Naive thymus-derived CD4-positive, alpha-beta T cell (primary cell): ENCODE measurements at regions not wholly inside any gene's neighbourhood (a gene's known extent, or its start where the extent isn't known, plus 50 kb on each side); places are given as distances from the start of the nearest gene placed in this dataset.
"Not testable (repeated sequence)": the region's sequence is repeated elsewhere in the genome, so short reads cannot be mapped to it uniquely, and the experiment has no call there.

Experiments
- ATAC-seq: fragments of 150-1000 bp; cut with Tn5 transposase; 2 replicates; pipeline ENCODE4 v1.10.0; 2021; ENCODE audit warnings: mild to moderate bottlenecking, moderate library complexity
- CTCF ChIA-PET: fragments of 350-600 bp; sonication (Branson Sonifier 250); formaldehyde crosslinking; loops from one replicate; lab custom pipeline; 2021; ENCODE audit warnings: antibody characterized with exemption; lab: Charles Lee
- POLR2A ChIA-PET: fragments of 350-600 bp; sonication (Branson Sonifier 250); formaldehyde crosslinking; loops from one replicate; lab custom pipeline; 2021; ENCODE audit warnings: antibody characterized with exemption, inconsistent platforms; lab: Charles Lee
- DNase-seq, 9 donors: peaks; one replicate each; pipeline versions ENCODE4 v3.0.0 to v3.0.0-alpha.2; 2020 to 2022; ENCODE audit warnings: mixed read lengths in 1 of 9
- H3K27ac ChIP-seq: one replicate; pipeline ENCODE4 v1.7.0; 2013; ENCODE audit warnings: mild to moderate bottlenecking, low read depth, low read length, moderate library complexity
- H3K27me3 ChIP-seq, 2 donors: one replicate each; pipeline ENCODE4 v1.7.0; 2013; ENCODE audit warnings: low read length in 2 of 2, mild to moderate bottlenecking in 2 of 2, moderate library complexity in 2 of 2; ENCODE audit not compliant: control insufficient read depth in 2 of 2, insufficient read depth in 2 of 2
- H3K36me3 ChIP-seq, 3 experiments: 1 replicate in 2 of 3; 2 replicates in 1 of 3; pipeline ENCODE4 v1.7.0; 2013; ENCODE audit warnings: low read length in 3 of 3, mild to moderate bottlenecking in 3 of 3, moderate library complexity in 1 of 3; ENCODE audit not compliant: insufficient read depth in 3 of 3, control insufficient read depth in 2 of 3
- H3K4me1 ChIP-seq, 2 donors: one replicate each; pipeline ENCODE4 v1.7.0; 2013; ENCODE audit warnings: low read length in 2 of 2, mild to moderate bottlenecking in 2 of 2, moderate library complexity in 1 of 2; ENCODE audit not compliant: control insufficient read depth in 2 of 2, insufficient read depth in 2 of 2
- H3K4me3 ChIP-seq: 2 replicates; pipeline ENCODE4 v1.7.0; 2013; ENCODE audit warnings: mild to moderate bottlenecking, low read length
- H3K9me3 ChIP-seq, 3 experiments: 1 replicate in 2 of 3; 2 replicates in 1 of 3; pipeline ENCODE4 v1.7.0; 2013; ENCODE audit warnings: low read length in 3 of 3; ENCODE audit not compliant: control insufficient read depth in 2 of 3
- H3K27ac Mint-ChIP-seq, 9 donors: one replicate each; pipeline ENCODE4 v1.8.0; 2020 to 2022; ENCODE audit warnings: mixed read lengths in 9 of 9, mild to moderate bottlenecking in 8 of 9, moderate library complexity in 5 of 9, inconsistent platforms in 2 of 9
- H3K27me3 Mint-ChIP-seq, 5 donors: one replicate each; pipeline ENCODE4 v1.8.0; 2021 to 2022; ENCODE audit warnings: mixed read lengths in 5 of 5, mild to moderate bottlenecking in 1 of 5
- H3K36me3 Mint-ChIP-seq, 5 donors: one replicate each; pipeline ENCODE4 v1.8.0; 2020 to 2022; ENCODE audit warnings: mixed read lengths in 5 of 5, mild to moderate bottlenecking in 3 of 5, inconsistent platforms in 1 of 5
- H3K4me1 Mint-ChIP-seq, 7 donors: one replicate each; pipeline ENCODE4 v1.8.0; 2020 to 2022; ENCODE audit warnings: mixed read lengths in 7 of 7, mild to moderate bottlenecking in 3 of 7, inconsistent platforms in 1 of 7
- H3K4me3 Mint-ChIP-seq, 10 donors: one replicate each; pipeline ENCODE4 v1.8.0; 2020 to 2022; ENCODE audit warnings: mild to moderate bottlenecking in 10 of 10, mixed read lengths in 10 of 10, moderate library complexity in 6 of 10, inconsistent platforms in 2 of 10
- H3K9me3 Mint-ChIP-seq, 11 donors: one replicate each; pipeline ENCODE4 v1.8.0; 2020 to 2022; ENCODE audit warnings: mixed read lengths in 11 of 11, mild to moderate bottlenecking in 4 of 11, inconsistent platforms in 1 of 11, moderate library complexity in 1 of 11
- intact Hi-C, 2 donors: fragments of 100-400 bp; cut with micrococcal nuclease; formaldehyde crosslinking; loops; one replicate each; pipeline ENCODE4 v1.15.1; 2023

GRCh38 chrX:122655256-122655655, 528.8 kb upstream of the GRIA3 start:
- H3K27me3 Mint-ChIP-seq, H3K4me1 Mint-ChIP-seq, ATAC-seq, DNase-seq, H3K36me3 Mint-ChIP-seq, H3K9me3 ChIP-seq, H3K4me3 ChIP-seq, H3K27me3 ChIP-seq, H3K4me3 Mint-ChIP-seq, intact Hi-C loops, H3K36me3 ChIP-seq, POLR2A ChIA-PET, H3K4me1 ChIP-seq, H3K27ac Mint-ChIP-seq, H3K27ac ChIP-seq, CTCF ChIA-PET: not testable (repeated sequence)
- H3K9me3 Mint-ChIP-seq = peaks cover 0 to 13% (median 0%) of the 10 kb centered on the region in 11 donors

GRCh38 chrX:122666601-122667000, 517.5 kb upstream of the GRIA3 start:
- H3K4me1 Mint-ChIP-seq = no peaks in the 10 kb centered on the region
- Histone ChIP-seq H3K36me3 (no peaks in the 10 kb centered on the region), H3K4me3 (no peak overlapping the region), H3K4me1 (no peaks in the 10 kb centered on the region), H3K9me3 (no peaks in the 10 kb centered on the region), H3K27me3 (no peaks in the 10 kb centered on the region), H3K27ac (no peak overlapping the region)
- H3K4me3 Mint-ChIP-seq = no peak overlapping the region
- intact Hi-C loops = no loop called here
- ChIA-PET POLR2A (no interaction called here), CTCF (no interaction called here)
- DNase-seq = no peak
- peaks cover 0 to 5% (median 0%) of the 10 kb centered on the region in 5 donors for H3K27me3 Mint-ChIP-seq
- peaks cover 0 to 8% (median 0%) of the 10 kb centered on the region in 11 donors for H3K9me3 Mint-ChIP-seq
- H3K27ac Mint-ChIP-seq = no peak overlapping the region
- no peak for ATAC-seq
- no peaks in the 10 kb centered on the region for H3K36me3 Mint-ChIP-seq

DNA sequence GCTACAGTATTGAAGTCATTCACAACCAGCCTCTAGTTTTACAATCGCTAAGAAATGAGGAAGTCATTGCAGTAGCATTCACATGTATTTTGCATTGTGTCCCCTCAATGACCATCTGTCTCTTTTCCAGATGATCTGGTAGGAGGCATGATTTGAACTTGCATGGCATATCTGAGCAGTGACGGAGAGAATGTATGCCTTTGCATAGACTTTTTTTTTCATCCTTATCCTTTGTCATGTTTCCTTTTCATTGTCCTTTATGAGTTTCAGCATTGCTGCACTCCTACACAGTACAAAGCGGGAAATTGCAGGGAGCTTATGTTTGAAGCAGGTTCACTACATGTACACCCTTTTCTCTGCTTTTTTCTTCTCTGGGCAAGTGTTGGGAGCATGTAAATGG, 516.4 kb upstream of the GRIA3 start:
- H3K36me3 Mint-ChIP-seq = no peaks in the 10 kb centered on the region
- intact Hi-C loops = no loop called here
- H3K4me1 Mint-ChIP-seq = no peaks in the 10 kb centered on the region
- peaks cover 0 to 8% (median 0%) of the 10 kb centered on the region in 11 donors for H3K9me3 Mint-ChIP-seq
- H3K4me3 Mint-ChIP-seq = no peak overlapping the region
- no peak overlapping the region for H3K27ac Mint-ChIP-seq
- no peak for DNase-seq
- Histone ChIP-seq H3K27ac (no peak overlapping the region), H3K4me3 (no peak overlapping the region), H3K36me3 (no peaks in the 10 kb centered on the region), H3K9me3 (no peaks in the 10 kb centered on the region), H3K27me3 (no peaks in the 10 kb centered on the region), H3K4me1 (no peaks in the 10 kb centered on the region)
- ChIA-PET POLR2A (no interaction called here), CTCF (no interaction called here)
- peaks cover 0 to 5% (median 0%) of the 10 kb centered on the region in 5 donors for H3K27me3 Mint-ChIP-seq
- no peak for ATAC-seq

- H3K27me3 Mint-ChIP-seq = no peaks in the 10 kb centered on the region
- peaks cover 0 to 33% (median 6%) of the 10 kb centered on the region in 11 donors for H3K9me3 Mint-ChIP-seq
- Histone ChIP-seq H3K36me3 (no peaks in the 10 kb centered on the region), H3K27me3 (no peaks in the 10 kb centered on the region), H3K9me3 (no peaks in the 10 kb centered on the region), H3K27ac (no peak overlapping the region), H3K4me1 (no peaks in the 10 kb centered on the region), H3K4me3 (no peak overlapping the region)
- no peak overlapping the region for H3K4me3 Mint-ChIP-seq
- ATAC-seq (no peak), DNase-seq (no peak)
- no peaks in the 10 kb centered on the region for H3K4me1 Mint-ChIP-seq
- no peak overlapping the region for H3K27ac Mint-ChIP-seq
- POLR2A ChIA-PET = no interaction called here
- intact Hi-C loops = no loop called here
- H3K36me3 Mint-ChIP-seq = no peaks in the 10 kb centered on the region
- CTCF ChIA-PET = no interaction called here
These were observed 480.3 kb upstream of the GRIA3 start for GRCh38 chrX:122703762-122704161.

GRCh38 chrX:122739770-122740169, 444.3 kb upstream of the GRIA3 start:
- ATAC-seq (no peak), DNase-seq (no peak)
- Histone ChIP-seq H3K9me3 (no peaks in the 10 kb centered on the region), H3K36me3 (no peaks in the 10 kb centered on the region), H3K27ac (no peak overlapping the region), H3K4me3 (no peak overlapping the region), H3K4me1 (no peaks in the 10 kb centered on the region), H3K27me3 (no peaks in the 10 kb centered on the region)
- Mint-ChIP-seq H3K27me3 (no peaks in the 10 kb centered on the region), H3K36me3 (no peaks in the 10 kb centered on the region), H3K9me3 (peaks cover 0 to 8% (median 0%) of the 10 kb centered on the region in 11 donors), H3K4me3 (no peak overlapping the region), H3K4me1 (no peaks in the 10 kb centered on the region), H3K27ac (no peak overlapping the region)
- ChIA-PET CTCF (no interaction called here), POLR2A (no interaction called here)
- intact Hi-C loops = no loop called here

DNA sequence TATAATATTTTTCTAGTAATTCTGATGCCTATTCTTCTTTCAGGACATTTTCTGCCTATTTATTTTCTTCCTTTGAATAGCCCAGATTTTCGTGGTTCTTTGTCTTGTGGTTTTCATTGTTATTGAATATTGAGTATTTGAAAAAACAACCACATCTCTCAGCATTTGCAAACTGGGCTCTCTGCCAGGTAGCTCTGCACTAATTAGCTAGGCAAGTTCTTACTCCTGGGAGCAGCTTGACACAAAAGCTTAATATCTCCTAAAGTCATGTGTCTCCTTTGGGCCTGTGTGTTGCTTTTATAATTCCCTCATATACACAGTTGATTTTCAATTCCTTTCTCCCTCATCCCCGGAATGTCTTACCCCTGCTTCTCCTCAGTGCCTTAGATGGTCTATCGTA, 413.5 kb upstream of the GRIA3 start:
- H3K36me3 ChIP-seq = no peaks in the 10 kb centered on the region
- Mint-ChIP-seq H3K4me1 (no peaks in the 10 kb centered on the region), H3K27ac (no peak overlapping the region), H3K27me3 (no peaks in the 10 kb centered on the region), H3K4me3 (no peak overlapping the region), H3K9me3 (peaks cover 0 to 11% (median 2%) of the 10 kb centered on the region in 11 donors), H3K36me3 (no peaks in the 10 kb centered on the region)
- POLR2A ChIA-PET = no interaction called here
- ATAC-seq (no peak), DNase-seq (no peak)
- H3K27ac ChIP-seq = no peak overlapping the region
- H3K4me1 ChIP-seq = no peaks in the 10 kb centered on the region
- no peaks in the 10 kb centered on the region for H3K27me3 ChIP-seq
- H3K4me3 ChIP-seq = no peak overlapping the region
- intact Hi-C loops = no loop called here
- H3K9me3 ChIP-seq = no peaks in the 10 kb centered on the region
- CTCF ChIA-PET = no interaction called here

DNA sequence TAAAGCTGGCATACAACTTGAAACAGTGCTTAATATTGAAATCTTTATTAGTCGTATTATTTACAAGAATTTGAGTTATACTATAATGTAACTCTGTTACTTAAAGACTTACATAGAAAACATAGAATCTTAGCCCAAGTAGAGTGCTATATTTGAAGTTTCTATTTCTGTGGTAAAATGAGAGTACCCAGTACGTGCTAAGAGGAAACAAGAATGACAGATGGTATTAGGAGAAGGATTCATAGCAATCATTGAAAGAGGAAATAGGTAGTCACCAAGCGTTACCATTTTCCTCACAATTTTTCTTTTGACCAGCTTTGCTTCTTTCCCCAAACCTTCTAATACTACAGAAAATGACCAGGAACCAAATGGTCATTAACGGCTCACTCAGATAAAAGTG, 412.1 kb upstream of the GRIA3 start:
- H3K27me3 Mint-ChIP-seq = no peaks in the 10 kb centered on the region
- ATAC-seq = no peak

More for the DNA sequence above, 412.1 kb upstream of the GRIA3 start:
- DNase-seq = no peak
- ChIA-PET CTCF (no interaction called here), POLR2A (no interaction called here)
- H3K4me1 ChIP-seq = no peaks in the 10 kb centered on the region
- Mint-ChIP-seq H3K27ac (no peak overlapping the region), H3K36me3 (no peaks in the 10 kb centered on the region), H3K4me1 (no peaks in the 10 kb centered on the region), H3K4me3 (no peak overlapping the region), H3K9me3 (peaks cover 0 to 10% (median 4%) of the 10 kb centered on the region in 11 donors)
- no peaks in the 10 kb centered on the region for H3K9me3 ChIP-seq
- no peaks in the 10 kb centered on the region for H3K36me3 ChIP-seq
- H3K4me3 ChIP-seq = no peak overlapping the region
- H3K27me3 ChIP-seq = no peaks in the 10 kb centered on the region
- intact Hi-C loops = no loop called here
- H3K27ac ChIP-seq = no peak overlapping the region
